Uterus (tissue), 3 donors: ENCODE measurements at regions not wholly inside any gene's neighbourhood (a gene's known extent, or its start where the extent isn't known, plus 50 kb on each side); places are given as distances from the start of the nearest gene placed in this dataset.

Source experiments
- DNase-seq, 2 donors: peaks; one replicate each; pipeline ENCODE4 v3.0.0-alpha.2; 2019 to 2020
- H3K27ac ChIP-seq, 2 donors: fragments of 200-600 bp; sonication (generic); 1 replicate in 1 of 2; 2 replicates in 1 of 2; pipeline ENCODE4 v1.5.1; 2016 to 2018
- H3K27me3 ChIP-seq, 2 donors: fragments of 200-600 bp; sonication (generic); one replicate each; pipeline ENCODE4 v1.5.1; 2018 to 2019; ENCODE audit warnings: control low read depth in 1 of 2
- H3K36me3 ChIP-seq, 2 donors: fragments of 200-600 bp; sonication (generic); one replicate each; pipeline ENCODE4 v1.5.1; 2019; ENCODE audit warnings: control low read depth in 1 of 2
- H3K4me1 ChIP-seq, 2 donors: fragments of 200-600 bp; sonication (generic); one replicate each; pipeline ENCODE4 v1.5.1; 2018 to 2019; ENCODE audit warnings: control low read depth in 1 of 2
- H3K4me3 ChIP-seq, 2 donors: fragments of 200-600 bp; sonication (generic); 1 replicate in 1 of 2; 2 replicates in 1 of 2; pipeline ENCODE4 v1.5.1; 2018 to 2019; ENCODE audit warnings: mild to moderate bottlenecking in 1 of 2
- H3K9me3 ChIP-seq, 2 donors: fragments of 200-600 bp; sonication (generic); one replicate each; pipeline ENCODE4 v1.5.1; 2019; ENCODE audit warnings: control low read depth in 1 of 2
- CTCF ChIP-seq, 4 experiments: fragments of 200-600 bp in 2 of 4; fragments of 450-650 bp in 2 of 4; sonication (generic) in 2 of 4; IDR thresholded peaks; one replicate each; pipeline ENCODE4 v1.5.1; 2016 to 2019; ENCODE audit warnings: antibody characterized with exemption in 4 of 4, mild to moderate bottlenecking in 2 of 4, moderate library complexity in 1 of 4
- POLR2A ChIP-seq, 2 donors: fragments of 450-650 bp; IDR thresholded peaks; one replicate each; pipeline ENCODE4 v1.6.1; 2016; ENCODE audit warnings: antibody characterized with exemption in 2 of 2, mild to moderate bottlenecking in 1 of 2, moderate library complexity in 1 of 2
- intact Hi-C: fragments of 100-400 bp; cut with DNase I; formaldehyde crosslinking; loops from one replicate; pipeline ENCODE4 v1.15.1; 2023; ENCODE audit warnings: low total_unique reads
- donor health status: DM: yes; HTN: yes; CAD: no.

DNA sequence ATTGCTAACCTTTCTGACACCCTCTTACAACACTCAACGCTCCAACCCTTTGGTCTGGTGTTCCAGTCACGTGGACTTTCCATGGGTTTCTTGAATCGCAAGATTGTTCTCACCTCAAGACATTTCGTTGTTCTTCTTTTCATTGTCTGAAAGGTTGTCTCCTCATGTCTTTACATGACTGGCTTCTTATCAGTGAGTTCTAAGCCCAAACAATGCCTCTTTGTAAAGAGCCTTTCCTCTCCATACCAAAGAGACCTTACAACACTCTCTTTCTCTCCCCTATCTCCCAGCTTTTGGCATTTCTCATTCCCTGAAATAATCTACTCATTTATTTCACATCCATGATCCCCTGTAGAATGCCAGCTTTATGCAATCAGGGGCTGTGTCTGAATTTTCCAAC lies 1144.8 kb downstream of the AACS start:
- no peak overlapping the region for H3K27ac ChIP-seq
- H3K4me3 ChIP-seq: no peak overlapping the region
- H3K4me1 ChIP-seq: no peaks in the 10 kb centered on the region
- intact Hi-C loops: no loop called here
- TF ChIP-seq POLR2A (IDR thresholded peaks at IDR 0.05) (no peak), CTCF (IDR thresholded peaks at IDR 0.05) (no peak)
- H3K9me3 ChIP-seq: no peaks in the 10 kb centered on the region
- no peaks in the 10 kb centered on the region for H3K27me3 ChIP-seq
- H3K36me3 ChIP-seq: no peaks in the 10 kb centered on the region
- DNase-seq: no peak

DNA sequence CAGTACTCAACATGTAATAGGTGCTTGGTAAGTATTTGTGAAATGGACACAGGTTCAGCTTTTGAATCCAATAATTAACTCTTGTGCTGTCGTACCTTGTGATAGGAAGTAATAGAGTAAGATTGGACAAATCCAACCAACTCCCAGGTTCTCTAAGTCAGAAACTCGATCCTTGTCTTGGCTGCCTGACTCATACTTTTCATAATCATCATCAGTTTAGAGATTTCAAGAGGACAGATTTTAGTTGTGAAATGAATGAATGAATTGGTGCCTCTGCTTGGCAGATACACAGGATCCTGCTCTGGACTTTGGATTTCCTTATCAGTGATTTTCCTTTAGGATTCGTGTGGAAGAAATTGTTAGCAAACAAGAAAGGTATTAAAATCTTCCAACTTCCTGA lies 1145.2 kb downstream of the AACS start:
- intact Hi-C loops: no loop called here
- Histone ChIP-seq H3K9me3 (no peaks in the 10 kb centered on the region), H3K27ac (no peak overlapping the region), H3K27me3 (no peaks in the 10 kb centered on the region), H3K36me3 (no peaks in the 10 kb centered on the region), H3K4me1 (no peaks in the 10 kb centered on the region), H3K4me3 (no peak overlapping the region)
- no peak for DNase-seq
- TF ChIP-seq POLR2A (IDR thresholded peaks at IDR 0.05) (no peak), CTCF (IDR thresholded peaks at IDR 0.05) (no peak)

GRCh38 chr12:126212824-126213223 lies 1147.6 kb downstream of the AACS start:
- no peak for TF ChIP-seq POLR2A (IDR thresholded peaks at IDR 0.05)
- no peak for TF ChIP-seq CTCF (IDR thresholded peaks at IDR 0.05)
- Histone ChIP-seq H3K9me3 (no peaks in the 10 kb centered on the region), H3K27ac (no peak overlapping the region), H3K27me3 (no peaks in the 10 kb centered on the region), H3K36me3 (no peaks in the 10 kb centered on the region), H3K4me3 (no peak overlapping the region), H3K4me1 (no peaks in the 10 kb centered on the region)
- no peak for DNase-seq
- intact Hi-C loops: no loop called here

GRCh38 chr12:126218697-126219096 lies 1153.5 kb downstream of the AACS start:
- H3K27ac ChIP-seq: no peak overlapping the region

DNA sequence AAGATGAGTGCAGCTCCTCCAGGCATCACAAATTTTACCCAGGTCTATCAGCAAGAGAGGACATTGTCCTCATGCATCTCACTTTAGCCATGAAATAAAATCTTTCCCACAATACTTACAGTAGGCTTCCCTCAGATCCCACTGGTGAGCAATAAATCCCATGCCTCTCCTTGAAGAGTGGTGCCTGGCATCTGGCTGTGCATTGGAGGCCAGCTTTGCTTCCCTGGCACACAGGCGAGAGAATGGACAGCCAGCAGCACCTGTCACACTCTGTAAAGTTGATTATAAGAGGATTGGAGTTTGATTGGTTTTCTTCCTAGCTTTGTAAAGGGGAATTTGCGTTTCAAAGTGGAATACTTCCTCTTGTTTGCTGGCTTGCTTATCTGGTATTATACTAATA lies 1153.9 kb downstream of the AACS start:
- no peaks in the 10 kb centered on the region for H3K4me1 ChIP-seq
- TF ChIP-seq POLR2A (IDR thresholded peaks at IDR 0.05): no peak
- TF ChIP-seq CTCF (IDR thresholded peaks at IDR 0.05): no peak
- intact Hi-C loops: no loop called here
- H3K4me3 ChIP-seq: no peak overlapping the region
- DNase-seq: no peak
- no peak overlapping the region for H3K27ac ChIP-seq
- no peaks in the 10 kb centered on the region for H3K27me3 ChIP-seq
- H3K36me3 ChIP-seq: no peaks in the 10 kb centered on the region
- no peaks in the 10 kb centered on the region for H3K9me3 ChIP-seq

More at GRCh38 chr12:126218697-126219096, 1153.5 kb downstream of the AACS start:
- Histone ChIP-seq H3K36me3 (no peaks in the 10 kb centered on the region), H3K4me1 (no peaks in the 10 kb centered on the region), H3K9me3 (no peaks in the 10 kb centered on the region), H3K27me3 (no peaks in the 10 kb centered on the region), H3K4me3 (no peak overlapping the region)
- TF ChIP-seq CTCF (IDR thresholded peaks at IDR 0.05) (no peak), POLR2A (IDR thresholded peaks at IDR 0.05) (no peak)
- DNase-seq: no peak
- intact Hi-C loops: no loop called here
